Lung (tissue), 11 donors: ENCODE measurements at regions not wholly inside any gene's neighbourhood (a gene's known extent, or its start where the extent isn't known, plus 50 kb on each side); places are given as distances from the start of the nearest gene placed in this dataset.

ENCODE experiments used
- ATAC-seq: fragments of 200-7000 bp; cut with Tn5 transposase; one replicate; pipeline ENCODE4 v1.9.1; 2020; ENCODE audit warnings: moderate number of reproducible peaks; ENCODE audit not compliant: insufficient read depth, low FRiP score
- DNase-seq, 3 donors: peaks; one replicate each; pipeline ENCODE4 v3.0.0-alpha.2; 2013 to 2017
- H3K27ac ChIP-seq, 2 donors: one replicate each; pipeline ENCODE4 v1.5.1; 2013; ENCODE audit warnings: mild to moderate bottlenecking in 2 of 2, moderate library complexity in 2 of 2, control low read depth in 1 of 2, inconsistent platforms in 1 of 2, low read depth in 1 of 2, low read length in 1 of 2
- H3K27me3 ChIP-seq, 3 donors: one replicate each; pipeline ENCODE4 v1.5.1; 2013; ENCODE audit warnings: low read length in 2 of 3; ENCODE audit not compliant: control insufficient read depth in 3 of 3, insufficient read depth in 3 of 3
- H3K36me3 ChIP-seq, 4 donors: one replicate each; pipeline ENCODE4 v1.5.1; 2013; ENCODE audit warnings: low read length in 4 of 4, mild to moderate bottlenecking in 1 of 4, moderate library complexity in 1 of 4; ENCODE audit not compliant: control insufficient read depth in 4 of 4, insufficient read depth in 4 of 4
- H3K4me1 ChIP-seq, 5 donors: one replicate each; pipeline ENCODE4 v1.5.1; 2013; ENCODE audit warnings: low read length in 5 of 5, mild to moderate bottlenecking in 2 of 5, moderate library complexity in 1 of 5; ENCODE audit not compliant: control insufficient read depth in 5 of 5, insufficient read depth in 5 of 5
- H3K4me3 ChIP-seq: one replicate; pipeline ENCODE4 v1.5.1; 2013; ENCODE audit warnings: mild to moderate bottlenecking, control low read depth, moderate library complexity
- H3K9ac ChIP-seq, 2 donors: one replicate each; pipeline ENCODE4 v1.5.1; 2013; ENCODE audit warnings: low read length in 2 of 2, control low read depth in 1 of 2; ENCODE audit not compliant: insufficient read depth in 1 of 2
- H3K9me3 ChIP-seq, 4 donors: one replicate each; pipeline ENCODE4 v1.5.1; 2013; ENCODE audit warnings: low read length in 3 of 4, mild to moderate bottlenecking in 1 of 4, moderate library complexity in 1 of 4; ENCODE audit not compliant: control insufficient read depth in 4 of 4, insufficient read depth in 3 of 4
- WGBS, 2 donors: extraction: QIAGEN DNeasy Blood & Tissue Kit; methylation state at CpG; one replicate each; pipeline ENCODE4 v1.1.7; 2013; 5-methylcytosine and 5-hydroxymethylcytosine counted together
- TF ChIP-seq, protein P1 (sequence below): IDR thresholded peaks from 2 replicates; pipeline ENCODE4 v1.5.1; 2012; ENCODE audit warnings: mild to moderate bottlenecking; ENCODE audit errors: control extremely low read depth, extremely low read depth
- donor health status: control.
- donor health status: control.
- donor health status: Bipolar disorder and iron deficiency.
- donor health status: healthy.
- donor health status: DM: yes; HTN: yes; CAD: no.

DNA sequence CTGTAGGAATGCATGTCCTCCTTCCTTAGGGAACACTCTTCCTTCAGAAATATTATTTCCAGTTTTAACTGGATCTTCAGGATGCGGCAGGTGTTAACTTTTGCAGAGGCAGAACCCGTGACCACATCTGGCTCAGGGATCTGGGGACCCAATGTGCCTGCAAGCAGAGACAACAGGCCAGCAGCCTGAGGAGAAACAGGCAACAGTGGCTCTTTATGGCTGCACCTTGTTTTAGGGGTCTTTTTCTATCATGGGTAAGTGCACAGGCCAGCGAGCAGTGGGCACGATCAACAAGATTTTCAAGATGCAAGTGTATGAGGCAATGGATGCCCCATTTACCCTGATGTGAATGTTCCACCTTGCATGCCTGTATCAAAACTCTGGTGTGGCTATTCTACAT, 497.5 kb upstream of the KLF6 start:
- Histone ChIP-seq H3K27ac (peak overlapping the region; percentile 11 to 43), H3K4me1 (peaks cover 2 to 64% (median 5%) of the 10 kb centered on the region in 5 donors), H3K9me3 (no peaks in the 10 kb centered on the region), H3K4me3 (no peak overlapping the region), H3K27me3 (no peaks in the 10 kb centered on the region), H3K36me3 (no peaks in the 10 kb centered on the region), H3K9ac (no peak overlapping the region)
- TF ChIP-seq, protein P1, sequence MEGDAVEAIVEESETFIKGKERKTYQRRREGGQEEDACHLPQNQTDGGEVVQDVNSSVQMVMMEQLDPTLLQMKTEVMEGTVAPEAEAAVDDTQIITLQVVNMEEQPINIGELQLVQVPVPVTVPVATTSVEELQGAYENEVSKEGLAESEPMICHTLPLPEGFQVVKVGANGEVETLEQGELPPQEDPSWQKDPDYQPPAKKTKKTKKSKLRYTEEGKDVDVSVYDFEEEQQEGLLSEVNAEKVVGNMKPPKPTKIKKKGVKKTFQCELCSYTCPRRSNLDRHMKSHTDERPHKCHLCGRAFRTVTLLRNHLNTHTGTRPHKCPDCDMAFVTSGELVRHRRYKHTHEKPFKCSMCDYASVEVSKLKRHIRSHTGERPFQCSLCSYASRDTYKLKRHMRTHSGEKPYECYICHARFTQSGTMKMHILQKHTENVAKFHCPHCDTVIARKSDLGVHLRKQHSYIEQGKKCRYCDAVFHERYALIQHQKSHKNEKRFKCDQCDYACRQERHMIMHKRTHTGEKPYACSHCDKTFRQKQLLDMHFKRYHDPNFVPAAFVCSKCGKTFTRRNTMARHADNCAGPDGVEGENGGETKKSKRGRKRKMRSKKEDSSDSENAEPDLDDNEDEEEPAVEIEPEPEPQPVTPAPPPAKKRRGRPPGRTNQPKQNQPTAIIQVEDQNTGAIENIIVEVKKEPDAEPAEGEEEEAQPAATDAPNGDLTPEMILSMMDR: no peak
- WGBS, 2 donors: 90 to 97% methylated on average over 4 of the region's 4 CpGs
- no peak for DNase-seq
- no peak for ATAC-seq

GRCh38 chr10:4281190-4281825, 496.3 kb upstream of the KLF6 start:
- Histone ChIP-seq H3K9ac (no peak overlapping the region), H3K4me3 (no peak overlapping the region), H3K27ac (peak overlapping the region in 1 of 2 donors; percentile 48), H3K36me3 (no peaks in the 10 kb centered on the region), H3K4me1 (peaks cover 2 to 70% (median 5%) of the 10 kb centered on the region in 5 donors), H3K9me3 (no peaks in the 10 kb centered on the region), H3K27me3 (no peaks in the 10 kb centered on the region)
- WGBS, 2 donors: 85 to 89% methylated on average over 6 of the region's 6 CpGs
- ATAC-seq (no peak), DNase-seq (no peak)
- TF ChIP-seq, protein P1: no peak

GRCh38 chr10:4280461-4281189, 495.6 kb upstream of the KLF6 start:
- TF ChIP-seq, protein P1: no peak
- WGBS, 2 donors: 77 to 82% methylated on average over 7 of the region's 7 CpGs
- no peaks in the 10 kb centered on the region for H3K36me3 ChIP-seq
- H3K9ac ChIP-seq: no peak overlapping the region
- H3K27me3 ChIP-seq: no peaks in the 10 kb centered on the region
- H3K9me3 ChIP-seq: no peaks in the 10 kb centered on the region
- ATAC-seq (no peak), DNase-seq (peak in 1 of 3 donors; percentile 36)
- no peak overlapping the region for H3K4me3 ChIP-seq
- H3K4me1 ChIP-seq: peaks cover 2 to 70% (median 5%) of the 10 kb centered on the region in 5 donors
- H3K27ac ChIP-seq: peak overlapping the region in 1 of 2 donors; percentile 48
